Natural killer cell (primary cell): ENCODE measurements at regions not wholly inside any gene's neighbourhood (a gene's known extent, or its start where the extent isn't known, plus 50 kb on each side); places are given as distances from the start of the nearest gene placed in this dataset.
A peak's percentile ranks its signal among the peaks of the same experiment; 100 is the strongest.

ENCODE experiments used
- ATAC-seq, 3 donors: fragments of 150-1000 bp in 2 of 3; fragments of 200-7000 bp in 1 of 3; cut with Tn5 transposase; 1 replicate in 1 of 3; 2 replicates in 2 of 3; pipeline ENCODE4 v1.10.0; 2021; ENCODE audit warnings: mild to moderate bottlenecking in 2 of 3, moderate library complexity in 2 of 3
- DNase-seq, 2 donors: peaks; one replicate each; pipeline versions ENCODE4 v3.0.0 to v3.0.0-alpha.2; 2013 to 2021; ENCODE audit warnings: mixed read lengths in 1 of 2
- H3K27ac ChIP-seq: one replicate; pipeline ENCODE4 v1.5.1; 2013; ENCODE audit warnings: mild to moderate bottlenecking, low read length
- H3K27me3 ChIP-seq: one replicate; pipeline ENCODE4 v1.6.1; 2013; ENCODE audit warnings: low read length; ENCODE audit not compliant: control insufficient read depth, insufficient read depth
- H3K36me3 ChIP-seq: one replicate; pipeline ENCODE4 v1.6.1; 2013; ENCODE audit warnings: low read length; ENCODE audit not compliant: control insufficient read depth, insufficient read depth
- H3K4me1 ChIP-seq: one replicate; pipeline ENCODE4 v1.6.1; 2013; ENCODE audit warnings: low read length; ENCODE audit not compliant: control insufficient read depth, insufficient read depth
- H3K4me3 ChIP-seq: one replicate; pipeline ENCODE4 v1.5.1; 2013; ENCODE audit warnings: low read length
- H3K9me3 ChIP-seq: one replicate; pipeline ENCODE4 v1.6.1; 2013; ENCODE audit warnings: low read length; ENCODE audit not compliant: control insufficient read depth, insufficient read depth
- H3K27ac Mint-ChIP-seq, 2 donors: one replicate each; pipeline ENCODE4 v1.8.0; 2022; ENCODE audit warnings: mild to moderate bottlenecking in 2 of 2, mixed read lengths in 2 of 2, moderate library complexity in 1 of 2
- H3K27me3 Mint-ChIP-seq, 2 donors: one replicate each; pipeline ENCODE4 v1.8.0; 2022; ENCODE audit warnings: low read depth in 2 of 2, mixed read lengths in 2 of 2
- H3K36me3 Mint-ChIP-seq: one replicate; pipeline ENCODE4 v1.8.0; 2022; ENCODE audit warnings: mixed read lengths
- H3K4me1 Mint-ChIP-seq, 2 donors: one replicate each; pipeline ENCODE4 v1.8.0; 2022; ENCODE audit warnings: mixed read lengths in 2 of 2
- H3K4me3 Mint-ChIP-seq: one replicate; pipeline ENCODE4 v1.8.0; 2022; ENCODE audit warnings: mild to moderate bottlenecking, moderate library complexity, mixed read lengths
- H3K9me3 Mint-ChIP-seq, 2 donors: one replicate each; pipeline ENCODE4 v1.8.0; 2022; ENCODE audit warnings: mixed read lengths in 2 of 2
- WGBS: methylation state at CpG from one replicate; pipeline ENCODE4 v1.1.7; 2013; ENCODE audit warnings: missing lambda C conversion rate; ENCODE audit not compliant: insufficient coverage; 5-methylcytosine and 5-hydroxymethylcytosine counted together
- intact Hi-C: fragments of 100-400 bp; cut with micrococcal nuclease; formaldehyde crosslinking; loops from one replicate; pipeline ENCODE4 v1.14.2; 2022
- TF ChIP-seq, protein P1 (sequence below): fragments of 200-600 bp; IDR thresholded peaks from one replicate; pipeline ENCODE4 v1.8.0; 2022; ENCODE audit warnings: antibody characterized with exemption

DNA sequence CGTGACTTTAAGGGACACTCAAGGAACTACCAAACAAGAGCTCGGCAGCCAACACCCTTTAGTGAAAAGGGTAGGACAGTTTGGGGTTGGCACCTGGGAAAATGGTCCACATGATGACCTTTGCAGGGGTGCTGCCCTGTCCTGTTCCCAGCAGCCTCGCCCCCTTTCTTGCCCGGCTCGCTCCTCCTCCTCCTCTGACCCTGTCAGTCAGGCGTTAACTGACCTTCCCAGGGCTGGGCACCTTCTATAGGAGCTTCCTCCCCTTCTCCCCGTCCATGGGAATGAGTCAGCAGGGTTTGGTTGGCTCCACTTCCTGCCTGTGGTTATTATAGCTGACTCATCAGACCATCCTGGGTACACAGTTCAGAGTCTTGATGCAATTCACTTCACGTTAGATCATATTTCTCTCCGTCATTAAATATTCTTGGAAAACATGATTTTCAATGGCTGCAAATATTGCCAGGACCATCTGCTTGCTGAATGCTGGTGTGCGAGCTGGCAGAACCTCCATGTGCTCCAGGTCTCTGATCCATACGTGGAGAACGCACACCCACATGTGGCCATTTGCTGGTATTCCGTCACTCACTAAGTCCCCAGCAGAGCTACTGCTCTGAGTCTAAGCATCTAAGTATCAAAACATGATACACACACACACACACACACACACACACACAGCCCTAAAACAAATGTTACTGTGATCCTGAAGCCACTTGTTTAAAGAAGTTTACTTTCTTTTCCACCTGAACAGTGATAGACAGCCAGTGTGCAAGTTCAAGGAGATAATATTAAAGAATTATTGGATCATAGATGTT lies 185.0 kb downstream of the ANAPC1 start:
- Histone ChIP-seq H3K36me3 (no peaks in the 10 kb centered on the region), H3K27me3 (no peaks in the 10 kb centered on the region), H3K27ac (no peak overlapping the region), H3K4me1 (peaks cover 21% of the 10 kb centered on the region), H3K4me3 (no peak overlapping the region), H3K9me3 (no peaks in the 10 kb centered on the region)
- H3K9me3 Mint-ChIP-seq, result no peaks in the 10 kb centered on the region
- peak overlapping the region; percentile 83 for H3K4me3 Mint-ChIP-seq
- WGBS, result 9% methylated on average over 13 of the region's 13 CpGs
- ATAC-seq (peak; percentile 81 to 90 (median 86)), DNase-seq (peak; percentile 50 to 60)
- H3K36me3 Mint-ChIP-seq, result no peaks in the 10 kb centered on the region
- intact Hi-C loops, result no loop called here
- peaks cover 0 to 2% of the 10 kb centered on the region in 2 donors for H3K27me3 Mint-ChIP-seq
- peaks cover 17 to 32% of the 10 kb centered on the region in 2 donors for H3K4me1 Mint-ChIP-seq
- peak overlapping the region in 1 of 2 donors; percentile 84 for H3K27ac Mint-ChIP-seq
- TF ChIP-seq, protein P1, sequence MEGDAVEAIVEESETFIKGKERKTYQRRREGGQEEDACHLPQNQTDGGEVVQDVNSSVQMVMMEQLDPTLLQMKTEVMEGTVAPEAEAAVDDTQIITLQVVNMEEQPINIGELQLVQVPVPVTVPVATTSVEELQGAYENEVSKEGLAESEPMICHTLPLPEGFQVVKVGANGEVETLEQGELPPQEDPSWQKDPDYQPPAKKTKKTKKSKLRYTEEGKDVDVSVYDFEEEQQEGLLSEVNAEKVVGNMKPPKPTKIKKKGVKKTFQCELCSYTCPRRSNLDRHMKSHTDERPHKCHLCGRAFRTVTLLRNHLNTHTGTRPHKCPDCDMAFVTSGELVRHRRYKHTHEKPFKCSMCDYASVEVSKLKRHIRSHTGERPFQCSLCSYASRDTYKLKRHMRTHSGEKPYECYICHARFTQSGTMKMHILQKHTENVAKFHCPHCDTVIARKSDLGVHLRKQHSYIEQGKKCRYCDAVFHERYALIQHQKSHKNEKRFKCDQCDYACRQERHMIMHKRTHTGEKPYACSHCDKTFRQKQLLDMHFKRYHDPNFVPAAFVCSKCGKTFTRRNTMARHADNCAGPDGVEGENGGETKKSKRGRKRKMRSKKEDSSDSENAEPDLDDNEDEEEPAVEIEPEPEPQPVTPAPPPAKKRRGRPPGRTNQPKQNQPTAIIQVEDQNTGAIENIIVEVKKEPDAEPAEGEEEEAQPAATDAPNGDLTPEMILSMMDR, result no peak

DNA sequence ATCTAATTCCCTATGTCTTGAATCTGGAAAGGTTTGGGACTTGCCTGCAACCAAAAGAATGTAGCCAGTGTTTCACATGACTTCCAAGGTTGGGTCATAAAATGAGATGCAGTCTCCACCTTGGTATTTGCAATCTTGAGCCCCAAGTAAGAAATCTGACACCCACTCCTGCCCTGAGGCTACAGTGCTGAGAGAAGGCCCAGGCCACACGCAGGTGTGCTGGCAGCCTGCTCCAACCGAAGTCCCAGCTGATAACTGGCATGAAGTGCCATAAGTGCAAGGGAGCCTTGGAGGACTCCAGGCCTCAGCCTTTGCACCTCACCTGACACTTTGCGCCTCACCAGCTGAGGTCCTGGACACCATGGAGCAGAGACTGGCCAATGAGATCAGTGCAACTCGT lies 182.7 kb downstream of the ANAPC1 start:
- H3K27me3 ChIP-seq, result no peaks in the 10 kb centered on the region
- H3K36me3 ChIP-seq, result no peaks in the 10 kb centered on the region
- no peak for DNase-seq
- no peak overlapping the region for H3K27ac ChIP-seq
- intact Hi-C loops, result loop anchor here (5.0 to 10.0 kb wide), 2 partner anchors 584 to 886 kb away; no protein-coding TSS in a partner anchor
- Mint-ChIP-seq H3K4me1 (peaks cover 29 to 43% of the 10 kb centered on the region in 2 donors), H3K27ac (no peak overlapping the region), H3K9me3 (no peaks in the 10 kb centered on the region), H3K4me3 (no peak overlapping the region), H3K36me3 (no peaks in the 10 kb centered on the region), H3K27me3 (no peaks in the 10 kb centered on the region)
- no peak overlapping the region for H3K4me3 ChIP-seq
- peaks cover 34% of the 10 kb centered on the region for H3K4me1 ChIP-seq
- WGBS, result 91% methylated on average over 4 of the region's 4 CpGs
- TF ChIP-seq, protein P1, result no peak
- no peak for ATAC-seq
- no peaks in the 10 kb centered on the region for H3K9me3 ChIP-seq

DNA sequence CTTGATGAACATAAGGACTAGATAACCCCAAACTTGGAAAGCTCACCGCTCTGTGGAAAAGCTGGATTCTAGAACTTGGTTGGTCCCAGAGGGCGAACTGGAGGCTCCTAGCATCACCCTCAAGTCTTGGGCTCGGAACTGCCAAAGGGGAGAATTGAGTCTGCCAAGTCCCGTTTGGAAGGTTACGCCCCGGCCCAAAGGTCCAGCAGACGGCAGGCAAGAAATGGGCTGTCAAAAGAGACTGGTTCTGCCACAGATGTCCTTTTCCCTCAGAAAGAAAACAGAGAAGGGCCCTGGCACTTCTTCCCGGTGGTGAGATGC lies 182.2 kb downstream of the ANAPC1 start:
- no peak for DNase-seq
- TF ChIP-seq, protein P1, result no peak
- H3K4me1 Mint-ChIP-seq, result peaks cover 29 to 43% of the 10 kb centered on the region in 2 donors
- no peaks in the 10 kb centered on the region for H3K9me3 ChIP-seq
- peaks cover 35% of the 10 kb centered on the region for H3K4me1 ChIP-seq
- intact Hi-C loops, result loop anchor here (5.0 to 10.0 kb wide), 2 partner anchors 584 to 887 kb away; no protein-coding TSS in a partner anchor
- H3K27ac Mint-ChIP-seq, result no peak overlapping the region
- ATAC-seq, result no peak
- no peak overlapping the region for H3K27ac ChIP-seq
- H3K9me3 Mint-ChIP-seq, result no peaks in the 10 kb centered on the region
- no peaks in the 10 kb centered on the region for H3K27me3 Mint-ChIP-seq
- no peaks in the 10 kb centered on the region for H3K36me3 Mint-ChIP-seq
- 92% methylated on average over 8 of the region's 8 CpGs for WGBS
- H3K36me3 ChIP-seq, result no peaks in the 10 kb centered on the region
- H3K4me3 Mint-ChIP-seq, result no peak overlapping the region
- H3K27me3 ChIP-seq, result no peaks in the 10 kb centered on the region
- H3K4me3 ChIP-seq, result no peak overlapping the region
